Upper lobe of left lung (tissue), 4 donors: ENCODE measurements at regions not wholly inside any gene's neighbourhood (a gene's known extent, or its start where the extent isn't known, plus 50 kb on each side); places are given as distances from the start of the nearest gene placed in this dataset.

Experiments used
- POLR2A ChIP-seq, 4 donors: fragments of 450-650 bp; IDR thresholded peaks; one replicate each; pipeline ENCODE4 v1.5.1; 2016 to 2017; ENCODE audit warnings: antibody characterized with exemption in 4 of 4, mild to moderate bottlenecking in 2 of 4
- TF ChIP-seq, protein P1 (sequence below), 6 experiments: fragments of 450-650 bp in 4 of 6; fragments of 200-600 bp in 2 of 6; sonication (generic) in 2 of 6; IDR thresholded peaks; one replicate each; pipeline ENCODE4 v1.5.1; 2016 to 2019; ENCODE audit warnings: antibody characterized with exemption in 6 of 6

- TF ChIP-seq, protein P1, sequence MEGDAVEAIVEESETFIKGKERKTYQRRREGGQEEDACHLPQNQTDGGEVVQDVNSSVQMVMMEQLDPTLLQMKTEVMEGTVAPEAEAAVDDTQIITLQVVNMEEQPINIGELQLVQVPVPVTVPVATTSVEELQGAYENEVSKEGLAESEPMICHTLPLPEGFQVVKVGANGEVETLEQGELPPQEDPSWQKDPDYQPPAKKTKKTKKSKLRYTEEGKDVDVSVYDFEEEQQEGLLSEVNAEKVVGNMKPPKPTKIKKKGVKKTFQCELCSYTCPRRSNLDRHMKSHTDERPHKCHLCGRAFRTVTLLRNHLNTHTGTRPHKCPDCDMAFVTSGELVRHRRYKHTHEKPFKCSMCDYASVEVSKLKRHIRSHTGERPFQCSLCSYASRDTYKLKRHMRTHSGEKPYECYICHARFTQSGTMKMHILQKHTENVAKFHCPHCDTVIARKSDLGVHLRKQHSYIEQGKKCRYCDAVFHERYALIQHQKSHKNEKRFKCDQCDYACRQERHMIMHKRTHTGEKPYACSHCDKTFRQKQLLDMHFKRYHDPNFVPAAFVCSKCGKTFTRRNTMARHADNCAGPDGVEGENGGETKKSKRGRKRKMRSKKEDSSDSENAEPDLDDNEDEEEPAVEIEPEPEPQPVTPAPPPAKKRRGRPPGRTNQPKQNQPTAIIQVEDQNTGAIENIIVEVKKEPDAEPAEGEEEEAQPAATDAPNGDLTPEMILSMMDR (IDR thresholded peaks at IDR 0.05): no peak
- no peak for TF ChIP-seq POLR2A (IDR thresholded peaks at IDR 0.05)
These were observed 85.3 kb upstream of the ITGA6 start for GRCh38 chr2:172342078-172342477.
